ENCODE measurements at regions not wholly inside any gene's neighbourhood (a gene's known extent, or its start where the extent isn't known, plus 50 kb on each side); places are given as distances from the start of the nearest gene placed in this dataset.

GRCh38 chr20:57894522-57894921 is 184.7 kb upstream of the PMEPA1 start (continued):
- TF ChIP-seq ZBTB33 (IDR thresholded peaks at IDR 0.05; ENCODE audit: extremely low read depth, insufficient replicate concordance, low read length), result no peak
- no peak for TF ChIP-seq POLR2A (IDR thresholded peaks at IDR 0.05; ENCODE audit: borderline replicate concordance, extremely low read depth, insufficient read depth, insufficient read length)
- no peak for TF ChIP-seq ELF1 (IDR thresholded peaks at IDR 0.05; ENCODE audit: borderline replicate concordance, low read depth)
- no peak for TF ChIP-seq ATF3 (IDR thresholded peaks at IDR 0.05)
- no peak for TF ChIP-seq EZH2phosphoT487 (IDR thresholded peaks at IDR 0.05; ENCODE audit: borderline replicate concordance)
- TF ChIP-seq RAD21 (IDR thresholded peaks at IDR 0.05; ENCODE audit: low read depth), result no peak

- no peak for ATAC-seq
- DNase-seq (ENCODE audit: low read depth, low spot score), result no peak
- no peaks in the 10 kb centered on the region for H3K36me3 ChIP-seq (ENCODE audit: control insufficient read depth in 1 of 2, insufficient read depth in 2 of 2, low read length in 2 of 2)
- no peak for TF ChIP-seq CEBPB (IDR thresholded peaks at IDR 0.05; ENCODE audit: low read depth)
- TF ChIP-seq EZH2 (IDR thresholded peaks at IDR 0.05), result no peak
- no peak for TF ChIP-seq MAX (IDR thresholded peaks at IDR 0.05)
- TF ChIP-seq SIN3A (IDR thresholded peaks at IDR 0.05; ENCODE audit: low read depth), result no peak
- no peak for TF ChIP-seq EZH2phosphoT487 (IDR thresholded peaks at IDR 0.05; ENCODE audit: borderline replicate concordance)
- no peak for TF ChIP-seq ZNF274 (IDR thresholded peaks at IDR 0.05; ENCODE audit: low read depth, low read length)
- no peak for TF ChIP-seq ZBTB33 (IDR thresholded peaks at IDR 0.05; ENCODE audit: extremely low read depth, insufficient replicate concordance, low read length)
- no peak for TF ChIP-seq CTCF (IDR thresholded peaks at IDR 0.05 in 2 of 3, conservative IDR thresholded peaks at IDR 0.05 in 1 of 3; ENCODE audit: borderline replicate concordance in 1 of 3, insufficient read depth in 1 of 3, low read depth in 2 of 3, low read length in 2 of 3)
- no peak for TF ChIP-seq TCF7L2 (IDR thresholded peaks at IDR 0.05; ENCODE audit: borderline replicate concordance, extremely low read depth, insufficient read depth, insufficient read length)
- no peak for TF ChIP-seq RAD21 (IDR thresholded peaks at IDR 0.05; ENCODE audit: low read depth)
- no peak for TF ChIP-seq POLR2A (IDR thresholded peaks at IDR 0.05; ENCODE audit: borderline replicate concordance, extremely low read depth, insufficient read depth, insufficient read length)
- no peak for TF ChIP-seq FOSL1 (IDR thresholded peaks at IDR 0.05; ENCODE audit: low read depth)
- no peak for TF ChIP-seq ZFX (IDR thresholded peaks at IDR 0.05)
- TF ChIP-seq POLR2AphosphoS5 (IDR thresholded peaks at IDR 0.05; ENCODE audit: low read depth, low read length), result no peak
- TF ChIP-seq EGR1 (IDR thresholded peaks at IDR 0.05; ENCODE audit: low read depth), result no peak
- no peaks in the 10 kb centered on the region for H4K20me1 ChIP-seq (ENCODE audit: insufficient read depth)
- no peak overlapping the region for H3K4me3 ChIP-seq (replicated peaks in 1 of 2; ENCODE audit: low read depth in 1 of 2, low read length in 2 of 2)
- no peak overlapping the region for H2AFZ ChIP-seq (ENCODE audit: low read depth, low read length, poor library complexity, severe bottlenecking)
- no peak overlapping the region for H3K9ac ChIP-seq (ENCODE audit: low read length)
- no peaks in the 10 kb centered on the region for H3K9me2 ChIP-seq (ENCODE audit: insufficient read depth)
- H3K27ac ChIP-seq (ENCODE audit: low read depth, low read length), result no peak overlapping the region
- ChIA-PET CTCF (no interaction called here), POLR2A (no interaction called here), RAD21 (ENCODE audit: low non-redundant PET in 1 of 2, low total read pairs in 2 of 2, uncharacterized antibody in 2 of 2, unreplicated experiment in 2 of 2) (no interaction called here)
- no peaks in the 10 kb centered on the region for H3K9me3 ChIP-seq (ENCODE audit: control insufficient read depth in 1 of 2, insufficient read depth in 1 of 2, low read depth in 1 of 2, low read length in 2 of 2)
- intact Hi-C loops (cut with micrococcal nuclease), result no loop called here
- H3K79me2 ChIP-seq (ENCODE audit: insufficient read depth, low read length), result no peaks in the 10 kb centered on the region
- H3K4me1 ChIP-seq (ENCODE audit: control insufficient read depth in 1 of 2, insufficient read depth in 2 of 2, low read length in 2 of 2), result no peaks in the 10 kb centered on the region
- no TSS peak for BruUV-seq (replicated peaks)
- no peak overlapping the region for H3K4me2 ChIP-seq (ENCODE audit: low read length)
- peaks cover 15% of the 10 kb centered on the region for H3K27me3 ChIP-seq (ENCODE audit: insufficient read depth, low read length)
These were observed 184.3 kb upstream of the PMEPA1 start for GRCh38 chr20:57894096-57894495.

All from HCT116 (cell line).